Heart right ventricle (tissue), 16 donors: ENCODE measurements at regions not wholly inside any gene's neighbourhood (a gene's known extent, or its start where the extent isn't known, plus 50 kb on each side); places are given as distances from the start of the nearest gene placed in this dataset.

Experiments
- ATAC-seq, 8 donors: fragments of 200-7000 bp; cut with Tn5 transposase; one replicate each; pipeline ENCODE4 v1.9.1; 2020; ENCODE audit warnings: mild to moderate bottlenecking in 8 of 8, moderate library complexity in 8 of 8, moderate number of reproducible peaks in 1 of 8
- DNase-seq, 2 donors: peaks; one replicate each; pipeline ENCODE4 v3.0.0-alpha.2; 2020
- H3K27ac ChIP-seq, 10 donors: fragments of 200-600 bp; sonication (generic) in 2 of 10; one replicate each; pipeline versions ENCODE4 v1.5.0 to v1.8.0; 2020 to 2022; ENCODE audit warnings: mild to moderate bottlenecking in 3 of 10
- H3K27me3 ChIP-seq, 7 donors: fragments of 200-600 bp; one replicate each; pipeline ENCODE4 v1.8.0; 2021 to 2022; ENCODE audit warnings: mild to moderate bottlenecking in 2 of 7
- H3K36me3 ChIP-seq, 9 donors: fragments of 200-600 bp; sonication (generic) in 1 of 9; one replicate each; pipeline versions ENCODE4 v1.5.0 to v1.8.0; 2020 to 2022; ENCODE audit warnings: mild to moderate bottlenecking in 2 of 9
- H3K4me1 ChIP-seq, 9 donors: fragments of 200-600 bp; sonication (generic) in 1 of 9; one replicate each; pipeline versions ENCODE4 v1.5.0 to v1.8.0; 2020 to 2022; ENCODE audit warnings: mild to moderate bottlenecking in 4 of 9
- H3K4me3 ChIP-seq, 10 donors: fragments of 200-600 bp; sonication (generic) in 2 of 10; one replicate each; pipeline versions ENCODE4 v1.5.0 to v1.8.0; 2020 to 2022; ENCODE audit warnings: mild to moderate bottlenecking in 7 of 10, moderate library complexity in 2 of 10
- H3K9me3 ChIP-seq, 11 donors: fragments of 200-600 bp in 10 of 11; sonication (generic) in 2 of 11; one replicate each; pipeline versions ENCODE4 v1.5.0 to v1.8.0; 2013 to 2022; ENCODE audit warnings: mild to moderate bottlenecking in 2 of 11, control low read depth in 1 of 11, moderate library complexity in 1 of 11
- WGBS, 2 donors: extraction: QIAGEN DNeasy Blood & Tissue Kit; methylation state at CpG; one replicate each; pipeline ENCODE4 v1.1.7; 2013; ENCODE audit warnings: inconsistent platforms in 1 of 2; 5-methylcytosine and 5-hydroxymethylcytosine counted together
- intact Hi-C, 10 donors: fragments of 100-400 bp; cut with DNase I; formaldehyde crosslinking; loops; one replicate each; pipeline versions ENCODE4 v1.11.1 to v1.14.2; 2022
- TF ChIP-seq, protein P1 (sequence below), 9 donors: fragments of 200-600 bp; sonication (generic) in 2 of 9; IDR thresholded peaks; one replicate each; pipeline versions ENCODE4 v1.5.0 to v1.8.0; 2021 to 2022; ENCODE audit warnings: antibody characterized with exemption in 9 of 9, mild to moderate bottlenecking in 5 of 9, moderate library complexity in 1 of 9
- donor health status: Arrhythmogenic right ventricular cardiomyopathy.
- donor health status: ischemic (EF 13 %, LVEDD 7.1; RV severe dilation, severe dysfunction).
- donor health status: healthy with polysubstance abuse.
- donor health status: DM: no; HTN: yes; CAD: no.
- donor health status: DM: no; HTN: no; CAD: no.
- donor health status: ischemic (EF 25% LVEDD 6.9; RV normal size, moderate dysfunction).
- donor health status: ischemic (EF 25% LVEDD 5.7; RV mildly dilated, moderate dysfunction).
- donor health status: healthy.
- donor health status: DM: yes; HTN: yes; CAD: no.
- donor health status: Ischemic cardiomyopathy.
- donor health status: ischemic (EF 35%, LVEDD 5.7; RV mildly dilated, moderate dysfunction).
- donor health status: nonischemic (EF 11% LVEDD 7.7; RV severe dilation, severe dysfunction).
- donor health status: DM: yes; HTN: yes; CAD: no.
- donor health status: PGD.
- donor health status: ischemic (EF 29% LVEDD 5.4; RV normal size, mild dysfunction).
- donor health status: nonischemic (EF 23%, LVEDD 6.1; RV moderate dilation, normal function).

- Histone ChIP-seq H3K9me3 (peaks cover 0 to 11% (median 0%) of the 10 kb centered on the region in 11 donors), H3K36me3 (no peaks in the 10 kb centered on the region), H3K4me3 (no peak overlapping the region), H3K27me3 (no peaks in the 10 kb centered on the region), H3K27ac (no peak overlapping the region), H3K4me1 (no peaks in the 10 kb centered on the region)
- 88 to 94% methylated on average over 2 of the region's 2 CpGs for WGBS, 2 donors
- TF ChIP-seq, protein P1, sequence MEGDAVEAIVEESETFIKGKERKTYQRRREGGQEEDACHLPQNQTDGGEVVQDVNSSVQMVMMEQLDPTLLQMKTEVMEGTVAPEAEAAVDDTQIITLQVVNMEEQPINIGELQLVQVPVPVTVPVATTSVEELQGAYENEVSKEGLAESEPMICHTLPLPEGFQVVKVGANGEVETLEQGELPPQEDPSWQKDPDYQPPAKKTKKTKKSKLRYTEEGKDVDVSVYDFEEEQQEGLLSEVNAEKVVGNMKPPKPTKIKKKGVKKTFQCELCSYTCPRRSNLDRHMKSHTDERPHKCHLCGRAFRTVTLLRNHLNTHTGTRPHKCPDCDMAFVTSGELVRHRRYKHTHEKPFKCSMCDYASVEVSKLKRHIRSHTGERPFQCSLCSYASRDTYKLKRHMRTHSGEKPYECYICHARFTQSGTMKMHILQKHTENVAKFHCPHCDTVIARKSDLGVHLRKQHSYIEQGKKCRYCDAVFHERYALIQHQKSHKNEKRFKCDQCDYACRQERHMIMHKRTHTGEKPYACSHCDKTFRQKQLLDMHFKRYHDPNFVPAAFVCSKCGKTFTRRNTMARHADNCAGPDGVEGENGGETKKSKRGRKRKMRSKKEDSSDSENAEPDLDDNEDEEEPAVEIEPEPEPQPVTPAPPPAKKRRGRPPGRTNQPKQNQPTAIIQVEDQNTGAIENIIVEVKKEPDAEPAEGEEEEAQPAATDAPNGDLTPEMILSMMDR (IDR thresholded peaks at IDR 0.05): no peak
- intact Hi-C loops: no loop called here
- no peak for DNase-seq
- no peak for ATAC-seq
Observed at GRCh38 chr15:91490211-91490610, 363.3 kb upstream of the SLCO3A1 start.

DNA sequence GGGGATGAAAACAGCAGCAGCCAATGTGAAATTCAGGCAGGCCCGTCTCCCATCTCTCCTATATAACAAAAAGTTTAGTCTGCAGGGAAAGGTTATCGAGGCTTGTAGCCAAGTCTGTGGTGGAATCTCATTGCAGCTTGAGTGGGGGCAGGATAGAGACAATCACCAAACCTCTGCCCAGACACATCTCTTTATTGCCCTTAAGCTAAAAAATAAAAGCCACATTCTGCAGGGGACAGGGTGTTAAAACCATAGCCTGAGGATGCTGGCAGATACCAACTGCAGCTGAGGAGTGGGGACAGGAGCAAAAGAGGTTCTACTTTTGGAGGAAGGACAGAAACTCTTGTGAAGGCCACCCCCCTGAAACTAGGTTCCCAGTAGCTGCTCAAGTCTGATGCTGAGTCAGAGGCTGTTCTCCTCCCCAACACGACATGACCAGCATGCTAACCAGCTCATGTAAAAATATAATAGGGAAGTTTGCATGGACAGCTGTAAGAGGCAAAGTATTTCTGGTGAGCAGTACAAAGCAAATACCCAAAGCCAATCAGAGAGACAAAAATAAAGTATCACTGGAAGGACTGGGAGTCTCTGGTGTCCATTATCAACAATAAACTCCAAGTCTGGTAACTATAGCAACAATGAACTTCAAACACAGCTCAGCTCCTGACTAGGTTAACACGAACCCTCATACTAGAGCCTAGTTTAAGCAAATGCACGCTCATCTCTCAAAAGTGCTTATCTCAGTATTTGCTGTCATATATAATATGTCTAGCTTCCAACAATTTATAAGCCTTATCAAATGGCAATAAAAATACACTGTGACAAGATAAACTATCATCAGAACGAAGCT is 362.2 kb upstream of the SLCO3A1 start:
- ATAC-seq: no peak
- no peak overlapping the region for H3K27ac ChIP-seq
- TF ChIP-seq, protein P1 (IDR thresholded peaks at IDR 0.05): no peak
- intact Hi-C loops: no loop called here
- H3K9me3 ChIP-seq: peaks cover 0 to 11% (median 0%) of the 10 kb centered on the region in 11 donors
- no peak overlapping the region for H3K4me3 ChIP-seq
- no peaks in the 10 kb centered on the region for H3K4me1 ChIP-seq
- no peak for DNase-seq
- H3K36me3 ChIP-seq: no peaks in the 10 kb centered on the region
- H3K27me3 ChIP-seq: no peaks in the 10 kb centered on the region
- 65 to 75% methylated on average over 6 of the region's 6 CpGs for WGBS, 2 donors

DNA sequence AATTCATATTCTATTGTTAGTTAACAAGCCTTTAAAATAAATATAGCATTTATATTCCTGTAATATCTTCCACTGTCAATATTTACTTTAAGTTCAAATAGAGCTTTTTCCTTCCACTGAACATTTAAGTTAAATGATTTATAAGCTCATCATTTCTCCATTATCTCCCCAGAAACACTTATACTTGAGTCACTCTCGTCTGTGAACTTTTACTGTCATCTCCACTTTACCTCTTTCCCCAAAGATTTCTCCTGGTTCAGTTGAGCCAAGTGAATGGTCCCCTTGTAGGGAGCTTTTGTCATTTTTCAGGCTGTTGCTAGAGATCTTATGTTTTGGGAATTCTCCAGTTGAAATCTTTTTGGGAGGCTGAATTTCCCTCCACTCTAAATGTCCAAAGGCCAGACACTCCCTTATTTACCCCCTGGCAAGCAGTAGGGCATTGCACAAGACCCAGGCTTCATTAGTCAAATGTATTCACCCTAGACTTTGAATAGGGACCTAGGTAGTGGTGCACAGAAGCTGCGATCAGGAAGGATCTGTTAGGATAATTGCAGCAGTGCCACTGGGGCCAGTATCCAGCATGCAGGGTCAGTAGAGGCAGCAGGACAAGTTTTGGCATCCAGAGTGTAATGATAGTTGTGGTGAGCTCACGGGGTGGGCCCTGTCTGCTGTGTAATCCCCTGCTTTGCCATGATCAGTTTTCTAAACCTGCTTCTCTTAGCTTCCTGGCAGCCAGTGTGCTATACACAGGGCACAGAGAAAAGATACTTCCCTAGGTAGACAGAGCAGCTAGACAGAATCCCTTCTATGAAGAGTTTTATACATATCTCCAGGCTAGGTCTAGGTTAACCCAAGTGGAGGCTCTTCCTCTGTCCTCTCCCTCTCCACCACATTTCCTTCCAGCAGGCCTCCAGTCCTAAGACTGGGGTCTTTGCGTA is 356.5 kb upstream of the SLCO3A1 start:
- DNase-seq (no peak), ATAC-seq (peak in 1 of 8 donors; percentile 33)
- peaks cover 0 to 10% (median 0%) of the 10 kb centered on the region in 7 donors for H3K27me3 ChIP-seq
- no peak overlapping the region for H3K27ac ChIP-seq
- H3K9me3 ChIP-seq: no peaks in the 10 kb centered on the region
- TF ChIP-seq, protein P1 (IDR thresholded peaks at IDR 0.05): no peak
- intact Hi-C loops: loop anchor here in 1 of 10 donors (1.0 kb wide), 1 partner anchor 32 kb away; no protein-coding TSS in a partner anchor
- no peak overlapping the region for H3K4me3 ChIP-seq
- no peaks in the 10 kb centered on the region for H3K36me3 ChIP-seq
- no peaks in the 10 kb centered on the region for H3K4me1 ChIP-seq
- 80 to 86% methylated on average over 4 of the region's 4 CpGs for WGBS, 2 donors

- Histone ChIP-seq H3K4me1 (no peaks in the 10 kb centered on the region), H3K9me3 (no peaks in the 10 kb centered on the region), H3K27ac (no peak overlapping the region), H3K27me3 (peaks cover 0 to 10% (median 0%) of the 10 kb centered on the region in 7 donors), H3K36me3 (no peaks in the 10 kb centered on the region), H3K4me3 (no peak overlapping the region)
- TF ChIP-seq, protein P1 (IDR thresholded peaks at IDR 0.05): no peak
- ATAC-seq (no peak), DNase-seq (no peak)
- intact Hi-C loops: no loop called here
- WGBS, 2 donors: 76 to 83% methylated on average over 4 of the region's 4 CpGs
Observed at GRCh38 chr15:91498046-91498748, 355.3 kb upstream of the SLCO3A1 start.
